Renal pelvis (tissue), 1 donor: ENCODE measurements at regions not wholly inside any gene's neighbourhood (a gene's known extent, or its start where the extent isn't known, plus 50 kb on each side); places are given as distances from the start of the nearest gene placed in this dataset.
A peak's percentile ranks its signal among the peaks of the same experiment; 100 is the strongest.

Experiments used
- DNase-seq: peaks from one replicate; pipeline ENCODE4 v3.0.0-alpha.2; 2013

- no peak for DNase-seq
These were observed 158.1 kb downstream of the TBXT start for GRCh38 chr6:166009385-166010031.

- no peak for DNase-seq
These were observed 158.9 kb downstream of the TBXT start for GRCh38 chr6:166008441-166009369.

- peak; percentile 83 for DNase-seq
These were observed 160.0 kb downstream of the TBXT start for GRCh38 chr6:166007349-166008263.

GRCh38 chr6:166006900-166007301 lies 160.8 kb downstream of the TBXT start:
- DNase-seq, result no peak

GRCh38 chr6:166005944-166006899 lies 161.4 kb downstream of the TBXT start:
- peak; percentile 85 for DNase-seq

- DNase-seq, result no peak
These were observed 162.2 kb downstream of the TBXT start for GRCh38 chr6:166005401-166005943.

- no peak for DNase-seq
These were observed 162.8 kb downstream of the TBXT start for GRCh38 chr6:166004876-166005275.

GRCh38 chr6:166004471-166004870 lies 163.2 kb downstream of the TBXT start:
- no peak for DNase-seq

- no peak for DNase-seq
These were observed 164.1 kb downstream of the TBXT start for GRCh38 chr6:166003569-166003968.

- no peak for DNase-seq
These were observed 166.3 kb downstream of the TBXT start for GRCh38 chr6:166001359-166001758.

- no peak for DNase-seq
These were observed 168.4 kb downstream of the TBXT start for GRCh38 chr6:165999279-165999678.

GRCh38 chr6:165998072-165998471 lies 169.6 kb downstream of the TBXT start:
- no peak for DNase-seq

- no peak for DNase-seq
These were observed 176.3 kb downstream of the TBXT start for GRCh38 chr6:165991341-165991740.

- no peak for DNase-seq
These were observed 177.4 kb downstream of the TBXT start for GRCh38 chr6:165990216-165990615.

GRCh38 chr6:165988757-165989456 lies 178.7 kb downstream of the TBXT start:
- no peak for DNase-seq

- DNase-seq, result no peak
These were observed 179.3 kb downstream of the TBXT start for GRCh38 chr6:165988302-165988756.

- DNase-seq, result peak; percentile 83
These were observed 180.0 kb downstream of the TBXT start for GRCh38 chr6:165987483-165988301.

GRCh38 chr6:165986914-165987482 lies 180.7 kb downstream of the TBXT start:
- DNase-seq, result no peak
